ENCODE measurements at regions not wholly inside any gene's neighbourhood (a gene's known extent, or its start where the extent isn't known, plus 50 kb on each side); places are given as distances from the start of the nearest gene placed in this dataset.

DNA sequence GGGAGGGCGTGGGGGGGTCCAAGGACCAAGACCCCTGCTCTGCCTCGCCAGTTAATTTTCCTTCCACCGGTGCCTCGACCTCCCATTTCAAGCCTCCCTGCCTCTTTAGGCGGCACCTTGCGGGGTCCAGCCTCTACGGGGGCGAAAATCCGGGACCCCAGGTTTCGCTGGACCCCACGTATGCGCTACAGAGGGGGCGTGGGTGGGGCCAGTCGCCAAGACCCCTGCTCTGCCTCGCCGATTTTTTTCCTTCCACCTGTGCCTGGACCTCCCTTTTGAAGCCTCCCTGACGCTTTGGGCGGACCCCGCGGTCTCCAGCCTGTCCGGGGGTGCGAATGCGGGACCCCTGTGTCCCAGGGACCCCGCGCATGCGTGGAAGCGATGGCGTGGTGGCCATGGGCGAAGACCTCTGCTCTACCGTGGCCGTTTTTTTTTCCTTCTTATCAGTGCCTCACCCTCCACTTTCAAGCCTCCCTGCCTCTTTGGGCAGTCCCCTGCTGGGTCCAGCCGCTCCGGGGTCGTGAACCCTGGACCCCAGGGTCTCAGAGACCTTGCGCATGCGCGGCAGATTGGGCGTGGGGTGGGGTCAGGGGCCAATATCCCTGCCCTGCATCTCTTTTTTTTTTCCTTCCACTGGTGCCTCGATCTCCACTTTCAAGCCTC, 324.2 kb downstream of the ALG10 start:
- TF ChIP-seq, protein P1, sequence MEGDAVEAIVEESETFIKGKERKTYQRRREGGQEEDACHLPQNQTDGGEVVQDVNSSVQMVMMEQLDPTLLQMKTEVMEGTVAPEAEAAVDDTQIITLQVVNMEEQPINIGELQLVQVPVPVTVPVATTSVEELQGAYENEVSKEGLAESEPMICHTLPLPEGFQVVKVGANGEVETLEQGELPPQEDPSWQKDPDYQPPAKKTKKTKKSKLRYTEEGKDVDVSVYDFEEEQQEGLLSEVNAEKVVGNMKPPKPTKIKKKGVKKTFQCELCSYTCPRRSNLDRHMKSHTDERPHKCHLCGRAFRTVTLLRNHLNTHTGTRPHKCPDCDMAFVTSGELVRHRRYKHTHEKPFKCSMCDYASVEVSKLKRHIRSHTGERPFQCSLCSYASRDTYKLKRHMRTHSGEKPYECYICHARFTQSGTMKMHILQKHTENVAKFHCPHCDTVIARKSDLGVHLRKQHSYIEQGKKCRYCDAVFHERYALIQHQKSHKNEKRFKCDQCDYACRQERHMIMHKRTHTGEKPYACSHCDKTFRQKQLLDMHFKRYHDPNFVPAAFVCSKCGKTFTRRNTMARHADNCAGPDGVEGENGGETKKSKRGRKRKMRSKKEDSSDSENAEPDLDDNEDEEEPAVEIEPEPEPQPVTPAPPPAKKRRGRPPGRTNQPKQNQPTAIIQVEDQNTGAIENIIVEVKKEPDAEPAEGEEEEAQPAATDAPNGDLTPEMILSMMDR (tag by site-specific recombination; IDR thresholded peaks at IDR 0.05), result no peak
- no peak for TF ChIP-seq ZBTB8A (tag by site-specific recombination; IDR thresholded peaks at IDR 0.05)
- no peak for TF ChIP-seq ZNF132 (tag by site-specific recombination; IDR thresholded peaks at IDR 0.05; ENCODE audit: borderline replicate concordance)
- no peak for TF ChIP-seq ZNF302 (tag by site-specific recombination; IDR thresholded peaks at IDR 0.05; ENCODE audit: low read depth)
- TF ChIP-seq ZNF292 (tag by site-specific recombination; IDR thresholded peaks at IDR 0.05; ENCODE audit: borderline replicate concordance, low read depth), result no peak
- no peak for TF ChIP-seq ZBTB1 (tag by site-specific recombination; IDR thresholded peaks at IDR 0.05)
